Testis (tissue), 2 donors: ENCODE measurements at regions not wholly inside any gene's neighbourhood (a gene's known extent, or its start where the extent isn't known, plus 50 kb on each side); places are given as distances from the start of the nearest gene placed in this dataset.

Experiments
- POLR2A ChIP-seq: fragments of 450-650 bp; IDR thresholded peaks from one replicate; pipeline ENCODE4 v1.6.1; 2017; ENCODE audit warnings: antibody characterized with exemption, mild to moderate bottlenecking, moderate library complexity
- TF ChIP-seq, protein P1 (sequence below), 3 experiments: fragments of 450-650 bp in 2 of 3; fragments of 200-600 bp in 1 of 3; sonication (generic) in 1 of 3; IDR thresholded peaks; one replicate each; pipeline ENCODE4 v1.5.1; 2016 to 2019; ENCODE audit warnings: antibody characterized with exemption in 3 of 3, mild to moderate bottlenecking in 2 of 3, moderate library complexity in 1 of 3

GRCh38 chr11:10388101-10388500 lies 67.0 kb upstream of the AMPD3 start:
- TF ChIP-seq, protein P1, sequence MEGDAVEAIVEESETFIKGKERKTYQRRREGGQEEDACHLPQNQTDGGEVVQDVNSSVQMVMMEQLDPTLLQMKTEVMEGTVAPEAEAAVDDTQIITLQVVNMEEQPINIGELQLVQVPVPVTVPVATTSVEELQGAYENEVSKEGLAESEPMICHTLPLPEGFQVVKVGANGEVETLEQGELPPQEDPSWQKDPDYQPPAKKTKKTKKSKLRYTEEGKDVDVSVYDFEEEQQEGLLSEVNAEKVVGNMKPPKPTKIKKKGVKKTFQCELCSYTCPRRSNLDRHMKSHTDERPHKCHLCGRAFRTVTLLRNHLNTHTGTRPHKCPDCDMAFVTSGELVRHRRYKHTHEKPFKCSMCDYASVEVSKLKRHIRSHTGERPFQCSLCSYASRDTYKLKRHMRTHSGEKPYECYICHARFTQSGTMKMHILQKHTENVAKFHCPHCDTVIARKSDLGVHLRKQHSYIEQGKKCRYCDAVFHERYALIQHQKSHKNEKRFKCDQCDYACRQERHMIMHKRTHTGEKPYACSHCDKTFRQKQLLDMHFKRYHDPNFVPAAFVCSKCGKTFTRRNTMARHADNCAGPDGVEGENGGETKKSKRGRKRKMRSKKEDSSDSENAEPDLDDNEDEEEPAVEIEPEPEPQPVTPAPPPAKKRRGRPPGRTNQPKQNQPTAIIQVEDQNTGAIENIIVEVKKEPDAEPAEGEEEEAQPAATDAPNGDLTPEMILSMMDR (IDR thresholded peaks at IDR 0.05): no peak
- TF ChIP-seq POLR2A: no peak
